ENCODE measurements at regions not wholly inside any gene's neighbourhood (a gene's known extent, or its start where the extent isn't known, plus 50 kb on each side); places are given as distances from the start of the nearest gene placed in this dataset.

DNA sequence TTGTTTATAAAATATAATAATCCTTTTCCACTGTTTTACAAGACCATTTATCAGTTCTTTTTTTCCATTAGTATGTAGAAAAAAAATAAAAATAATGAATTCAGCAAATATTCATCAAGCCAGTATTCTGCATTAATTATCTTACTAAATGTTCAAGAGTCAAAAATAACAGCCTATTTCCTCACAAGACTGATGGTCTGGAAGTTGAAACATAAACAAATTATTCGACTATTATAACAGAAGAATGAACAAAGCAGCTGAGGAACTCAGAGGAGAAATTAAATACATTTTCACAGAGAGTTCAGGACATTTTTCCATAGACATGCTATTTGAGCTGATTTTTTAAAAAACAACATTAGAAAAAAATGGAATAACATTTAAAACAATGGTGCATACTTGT is 2594.8 kb downstream of the ARAP2 start:
- no peak for DNase-seq (ENCODE audit: low read depth in 1 of 2, low spot score in 1 of 2)
- Histone ChIP-seq H3K36me3 (no peaks in the 10 kb centered on the region), H3K4me3 (no peak overlapping the region), H3K4me1 (ENCODE audit: low read depth) (no peaks in the 10 kb centered on the region), H3K27me3 (no peaks in the 10 kb centered on the region), H3K9me3 (ENCODE audit: low read depth) (no peaks in the 10 kb centered on the region), H3K27ac (no peak overlapping the region)
- TF ChIP-seq CTCF (IDR thresholded peaks at IDR 0.05; ENCODE audit: low read depth, low read length) = no peak

GRCh38 chr4:33650036-33650435 is 2594.3 kb downstream of the ARAP2 start:
- Histone ChIP-seq H3K9me3 (ENCODE audit: low read depth) (no peaks in the 10 kb centered on the region), H3K27me3 (no peaks in the 10 kb centered on the region), H3K27ac (no peak overlapping the region), H3K4me1 (ENCODE audit: low read depth) (no peaks in the 10 kb centered on the region), H3K36me3 (no peaks in the 10 kb centered on the region), H3K4me3 (no peak overlapping the region)
- no peak for TF ChIP-seq CTCF (IDR thresholded peaks at IDR 0.05; ENCODE audit: low read depth, low read length)
- DNase-seq (ENCODE audit: low read depth in 1 of 2, low spot score in 1 of 2) = peak in 1 of 2 donors; percentile 9

- peak in 1 of 2 donors; percentile 47 for DNase-seq (ENCODE audit: low read depth in 1 of 2, low spot score in 1 of 2)
- no peaks in the 10 kb centered on the region for H3K4me1 ChIP-seq (ENCODE audit: low read depth)
- H3K4me3 ChIP-seq = no peak overlapping the region
- no peaks in the 10 kb centered on the region for H3K27me3 ChIP-seq
- no peak overlapping the region for H3K27ac ChIP-seq
- H3K36me3 ChIP-seq = no peaks in the 10 kb centered on the region
- no peak for TF ChIP-seq CTCF (IDR thresholded peaks at IDR 0.05; ENCODE audit: low read depth, low read length)
- no peaks in the 10 kb centered on the region for H3K9me3 ChIP-seq (ENCODE audit: low read depth)
Observed at GRCh38 chr4:33658971-33659370, 2585.3 kb downstream of the ARAP2 start.

DNA sequence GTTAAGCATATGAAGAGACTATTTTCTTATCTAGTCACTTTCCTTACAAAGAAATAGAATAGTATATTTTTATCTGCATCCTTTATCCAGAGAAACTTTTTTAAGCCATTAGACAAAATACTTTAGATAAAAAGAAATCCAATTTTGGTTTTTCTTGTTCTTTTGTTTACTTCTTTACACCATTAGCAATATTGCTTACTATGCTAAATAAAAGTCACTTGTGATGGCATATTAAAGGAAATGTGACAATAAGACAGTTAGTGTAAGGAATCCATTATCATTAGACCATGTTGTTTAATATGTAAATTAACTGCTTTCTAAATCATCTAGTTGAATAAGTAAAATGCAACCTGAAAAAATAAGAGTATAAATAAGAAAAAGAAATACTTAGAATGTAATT is 2582.7 kb downstream of the ARAP2 start:
- Histone ChIP-seq H3K9me3 (ENCODE audit: low read depth) (no peaks in the 10 kb centered on the region), H3K36me3 (no peaks in the 10 kb centered on the region), H3K27me3 (no peaks in the 10 kb centered on the region), H3K27ac (no peak overlapping the region), H3K4me1 (ENCODE audit: low read depth) (no peaks in the 10 kb centered on the region), H3K4me3 (no peak overlapping the region)
- no peak for DNase-seq (ENCODE audit: low read depth in 1 of 2, low spot score in 1 of 2)
- TF ChIP-seq CTCF (IDR thresholded peaks at IDR 0.05; ENCODE audit: low read depth, low read length) = no peak

- H3K9me3 ChIP-seq (ENCODE audit: low read depth) = no peaks in the 10 kb centered on the region
- H3K27me3 ChIP-seq = no peaks in the 10 kb centered on the region
- no peak overlapping the region for H3K4me3 ChIP-seq
- H3K36me3 ChIP-seq = no peaks in the 10 kb centered on the region
- no peak for DNase-seq (ENCODE audit: low read depth in 1 of 2, low spot score in 1 of 2)
- H3K4me1 ChIP-seq (ENCODE audit: low read depth) = no peaks in the 10 kb centered on the region
- no peak overlapping the region for H3K27ac ChIP-seq
- no peak for TF ChIP-seq CTCF (IDR thresholded peaks at IDR 0.05; ENCODE audit: low read depth, low read length)
Observed at GRCh38 chr4:33685939-33686338, 2558.4 kb downstream of the ARAP2 start.

DNA sequence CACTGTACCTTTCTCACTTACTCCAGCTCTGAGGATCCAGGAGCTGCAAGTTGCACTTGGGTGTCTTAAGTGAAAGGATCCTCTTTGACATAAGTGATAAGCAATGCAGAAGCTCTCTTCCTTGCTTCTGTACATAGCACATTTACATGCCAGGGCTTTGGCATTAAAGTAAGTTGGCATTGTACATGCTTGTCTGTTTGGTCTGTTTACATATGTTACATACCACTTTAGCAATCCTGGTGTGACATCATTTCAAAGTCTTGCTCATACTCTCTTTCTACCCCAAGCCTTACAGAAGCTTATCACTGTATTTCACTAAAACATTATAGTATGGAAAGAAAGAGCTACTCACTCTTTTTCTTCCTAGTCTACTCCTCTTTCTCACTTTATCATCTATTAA is 2548.3 kb downstream of the ARAP2 start:
- TF ChIP-seq CTCF (IDR thresholded peaks at IDR 0.05; ENCODE audit: low read depth, low read length) = no peak
- Histone ChIP-seq H3K27me3 (no peaks in the 10 kb centered on the region), H3K4me3 (no peak overlapping the region), H3K4me1 (ENCODE audit: low read depth) (no peaks in the 10 kb centered on the region), H3K27ac (no peak overlapping the region), H3K9me3 (ENCODE audit: low read depth) (no peaks in the 10 kb centered on the region), H3K36me3 (no peaks in the 10 kb centered on the region)
- DNase-seq (ENCODE audit: low read depth in 1 of 2, low spot score in 1 of 2) = peak in 1 of 2 donors; percentile 61
